ENCODE measurements at regions not wholly inside any gene's neighbourhood (a gene's known extent, or its start where the extent isn't known, plus 50 kb on each side); places are given as distances from the start of the nearest gene placed in this dataset.

- Histone ChIP-seq H3K14ac (replicated peaks; ENCODE audit: low read depth, low read length) (no peak overlapping the region), H2AFZ (replicated peaks; ENCODE audit: low read length, poor library complexity) (no peak overlapping the region), H3K4me1 (ENCODE audit: control insufficient read depth, insufficient read depth, low read length) (no peaks in the 10 kb centered on the region), H3K36me3 (ENCODE audit: control insufficient read depth, insufficient read depth, low read length) (no peaks in the 10 kb centered on the region), H3K4ac (ENCODE audit: low read depth, low read length) (no peak overlapping the region), H2BK20ac (ENCODE audit: low read depth, low read length) (no peak overlapping the region), H4K91ac (ENCODE audit: insufficient read depth, low read depth, low read length) (no peak overlapping the region), H3K4me2 (ENCODE audit: low read depth, low read length) (no peak overlapping the region), H3K9me1 (ENCODE audit: insufficient read depth, low read length) (no peaks in the 10 kb centered on the region), H3K18ac (ENCODE audit: low read depth, low read length) (no peak overlapping the region), H2BK5ac (ENCODE audit: low read depth, low read length, poor library complexity, severe bottlenecking) (no peak overlapping the region), H3K4me3 (ENCODE audit: insufficient read depth, low read depth, low read length) (no peak overlapping the region), H2AK9ac (replicated peaks; ENCODE audit: low read depth, low read length, poor library complexity) (no peak overlapping the region), H4K20me1 (ENCODE audit: insufficient read depth, low read length) (no peaks in the 10 kb centered on the region), H3K27ac (ENCODE audit: insufficient read depth, low read length) (no peak overlapping the region), H3K27me3 (ENCODE audit: control insufficient read depth, insufficient read depth, low read length) (no peaks in the 10 kb centered on the region), H2BK15ac (ENCODE audit: low read depth, low read length) (no peak overlapping the region), H2AK5ac (ENCODE audit: low read depth, low read length) (no peak overlapping the region), H3K9ac (ENCODE audit: low read depth, low read length) (no peak overlapping the region), H3K79me1 (ENCODE audit: low read depth in 1 of 2, low read length in 2 of 2) (no peaks in the 10 kb centered on the region), H3K23ac (ENCODE audit: low read depth, low read length) (no peak overlapping the region), H3K9me3 (ENCODE audit: control insufficient read depth, insufficient read depth, low read length) (peaks cover 13% of the 10 kb centered on the region), H2BK120ac (ENCODE audit: low read depth, low read length) (no peak overlapping the region), H3K56ac (ENCODE audit: extremely low read depth, insufficient read depth, low read length) (no peak overlapping the region), H4K8ac (ENCODE audit: low read depth in 2 of 2, low read length in 2 of 2) (no peak overlapping the region), H4K5ac (ENCODE audit: low read depth, low read length) (no peak overlapping the region)
- TF ChIP-seq RCOR1 (IDR thresholded peaks at IDR 0.05; ENCODE audit: insufficient replicate concordance, low read length), result no peak
- TF ChIP-seq MAFK (IDR thresholded peaks at IDR 0.05; ENCODE audit: low read depth, low read length), result no peak
- TF ChIP-seq NFE2L2 (IDR thresholded peaks at IDR 0.05; ENCODE audit: low read depth, low read length), result no peak
- no peak for TF ChIP-seq SMC3 (IDR thresholded peaks at IDR 0.05; ENCODE audit: low read depth, low read length)
- TF ChIP-seq BHLHE40 (IDR thresholded peaks at IDR 0.05; ENCODE audit: low read depth, low read length), result no peak
- TF ChIP-seq CTCF (conservative IDR thresholded peaks at IDR 0.05; ENCODE audit: low read depth, low read length), result no peak
- no peak for TF ChIP-seq RAD21 (IDR thresholded peaks at IDR 0.05; ENCODE audit: low read length)
- no peak for TF ChIP-seq USF2 (IDR thresholded peaks at IDR 0.05; ENCODE audit: low read depth, low read length)
- TF ChIP-seq CEBPB (IDR thresholded peaks at IDR 0.05; ENCODE audit: low read depth, low read length), result no peak
- TF ChIP-seq CHD1 (IDR thresholded peaks at IDR 0.05; ENCODE audit: low read depth, low read length), result no peak
- no peak for TF ChIP-seq MAZ (IDR thresholded peaks at IDR 0.05; ENCODE audit: borderline replicate concordance, low read depth, low read length)
- no peak for TF ChIP-seq POLR2A (IDR thresholded peaks at IDR 0.05; ENCODE audit: low read depth, low read length)
- TF ChIP-seq MXI1 (IDR thresholded peaks at IDR 0.05; ENCODE audit: borderline replicate concordance, low read depth, low read length), result no peak
- no peak for TF ChIP-seq RFX5 (IDR thresholded peaks at IDR 0.05; ENCODE audit: low read depth, low read length)
- TF ChIP-seq ELK1 (IDR thresholded peaks at IDR 0.05; ENCODE audit: borderline replicate concordance, low read depth, low read length), result no peak
- TF ChIP-seq FOS (IDR thresholded peaks at IDR 0.05; ENCODE audit: low read depth, low read length), result no peak
- in situ Hi-C loops (cut with MboI; ENCODE audit: low sequenced_read_pairs), result no loop called here
- dilution Hi-C loops (cut with HindIII; ENCODE audit: low sequenced_read_pairs, unreplicated experiment), result no loop called here
- CTCF ChIA-PET, result interaction anchor here (0.6 kb wide), 1 partner anchor 15 kb away, joined by 3 read pairs; no protein-coding TSS in a partner anchor
- WGBS, 2 experiments (ENCODE audit: extremely low coverage in 2 of 2, insufficient read length in 1 of 2), result 0% methylated on average over 1 of the region's 4 CpGs; no CpG with 5 or more reads in 1 of the 2 experiments
- ATAC-seq (ENCODE audit: low read depth) (no peak), DNase-seq (no peak)
- POLR2A ChIA-PET (ENCODE audit: unreplicated experiment), result no interaction called here
- intact Hi-C loops (cut with micrococcal nuclease), result no loop called here
- BruUV-seq (replicated peaks), result no TSS peak
Measured at GRCh38 chr2:125745514-125745913, 910.4 kb upstream of the GYPC start.

Data from IMR-90 (cell line).